ENCODE measurements at regions not wholly inside any gene's neighbourhood (a gene's known extent, or its start where the extent isn't known, plus 50 kb on each side); places are given as distances from the start of the nearest gene placed in this dataset.

- no peak for DNase-seq
Measured at GRCh38 chr6:108779536-108780275, 68.5 kb upstream of the ARMC2 start.

GRCh38 chr6:108780784-108781183, 67.4 kb upstream of the ARMC2 start:
- DNase-seq: no peak

GRCh38 chr6:108781419-108782100, 66.7 kb upstream of the ARMC2 start:
- no peak for DNase-seq

- peak; percentile 63 for DNase-seq
Measured at GRCh38 chr6:108782179-108783041, 65.8 kb upstream of the ARMC2 start.

- DNase-seq: no peak
Measured at GRCh38 chr6:108785653-108786052, 62.6 kb upstream of the ARMC2 start.

- no peak for DNase-seq
Measured at GRCh38 chr6:108788416-108788815, 59.8 kb upstream of the ARMC2 start.

GRCh38 chr6:108789475-108789874, 58.7 kb upstream of the ARMC2 start:
- DNase-seq: no peak

- DNase-seq: no peak
Measured at GRCh38 chr6:108791700-108792099, 56.5 kb upstream of the ARMC2 start.

- DNase-seq: no peak
Measured at GRCh38 chr6:108793516-108794251, 54.5 kb upstream of the ARMC2 start.

- no peak for DNase-seq
Measured at GRCh38 chr6:108795122-108795521, 53.1 kb upstream of the ARMC2 start.

- DNase-seq: no peak
Measured at GRCh38 chr6:108795814-108796213, 52.4 kb upstream of the ARMC2 start.

GRCh38 chr6:108796875-108797274, 51.3 kb upstream of the ARMC2 start:
- DNase-seq: no peak

GRCh38 chr6:108797951-108798669, 50.1 kb upstream of the ARMC2 start:
- no peak for DNase-seq
